HepG2 (cell line): ENCODE measurements at regions not wholly inside any gene's neighbourhood (a gene's known extent, or its start where the extent isn't known, plus 50 kb on each side); places are given as distances from the start of the nearest gene placed in this dataset.

Source experiments
- BCL3 ChIP-seq: sonication (generic); formaldehyde crosslinking; IDR thresholded peaks from 2 replicates; pipeline ENCODE4 v1.5.1; 2020; ENCODE audit warnings: mild to moderate bottlenecking, missing genetic modification reagents, moderate library complexity
- CEBPG ChIP-seq: IDR thresholded peaks from 2 replicates; pipeline ENCODE4 v1.6.1; 2016
- CENPX ChIP-seq: sonication (generic); formaldehyde crosslinking; IDR thresholded peaks from 2 replicates; pipeline ENCODE4 v1.9.0; 2021; ENCODE audit warnings: mild to moderate bottlenecking, missing genetic modification reagents, moderate library complexity
- DNMT1 ChIP-seq: sonication (generic); formaldehyde crosslinking; IDR thresholded peaks from 2 replicates; pipeline ENCODE4 v1.5.1; 2020; ENCODE audit warnings: mild to moderate bottlenecking, missing genetic modification reagents
- EZH2 ChIP-seq: conservative IDR thresholded peaks from 2 replicates; pipeline ENCODE4 v1.6.1; 2012; ENCODE audit warnings: mild to moderate bottlenecking, low read depth, low read length, moderate library complexity
- GPN1 ChIP-seq: sonication (generic); formaldehyde crosslinking; IDR thresholded peaks from 2 replicates; pipeline ENCODE4 v1.5.1; 2020; ENCODE audit warnings: missing genetic modification reagents, borderline replicate concordance
- JUND ChIP-seq: sonication (generic); formaldehyde crosslinking; IDR thresholded peaks from 2 replicates; pipeline ENCODE4 v1.8.0; 2022; ENCODE audit warnings: mild to moderate bottlenecking, missing genetic modification reagents
- MTF2 ChIP-seq: sonication (generic); formaldehyde crosslinking; IDR thresholded peaks from 2 replicates; pipeline ENCODE4 v1.5.0; 2020; ENCODE audit warnings: missing genetic modification reagents, borderline replicate concordance
- NFKB2 ChIP-seq: sonication (generic); formaldehyde crosslinking; IDR thresholded peaks from 2 replicates; pipeline ENCODE4 v1.4.0; 2020; ENCODE audit warnings: missing genetic modification reagents, borderline replicate concordance
- NR0B2 ChIP-seq: sonication (generic); formaldehyde crosslinking; IDR thresholded peaks from 2 replicates; pipeline ENCODE4 v1.4.0; 2020; ENCODE audit warnings: mild to moderate bottlenecking, missing genetic modification reagents
- PAWR ChIP-seq: sonication (generic); formaldehyde crosslinking; IDR thresholded peaks from 2 replicates; pipeline ENCODE4 v1.4.0; 2020; ENCODE audit warnings: missing genetic modification reagents, mild to moderate bottlenecking, borderline replicate concordance
- RCOR2 ChIP-seq: IDR thresholded peaks from 2 replicates; pipeline ENCODE4 v1.6.1; 2016; ENCODE audit warnings: missing biosample characterization, missing genetic modification reagents
- RXRB ChIP-seq: IDR thresholded peaks from 2 replicates; pipeline ENCODE4 v1.6.1; 2016; ENCODE audit warnings: borderline replicate concordance, missing genetic modification reagents, missing compliant biosample characterization
- SNAI1 ChIP-seq: sonication (generic); formaldehyde crosslinking; IDR thresholded peaks from 2 replicates; pipeline ENCODE4 v1.5.0; 2020; ENCODE audit warnings: mild to moderate bottlenecking, missing genetic modification reagents, borderline replicate concordance
- TAF15 ChIP-seq: fragments of 200-400 bp; formaldehyde crosslinking; IDR thresholded peaks from one replicate; pipeline ENCODE4 v1.6.1; 2018; ENCODE audit warnings: mild to moderate bottlenecking, low read depth, low read length; ENCODE audit not compliant: poor library complexity, severe bottlenecking
- ZBTB2 ChIP-seq: sonication (generic); formaldehyde crosslinking; IDR thresholded peaks from 2 replicates; pipeline ENCODE4 v1.8.0; 2022; ENCODE audit warnings: low read depth, missing genetic modification reagents
- ZBTB39 ChIP-seq: sonication (generic); formaldehyde crosslinking; IDR thresholded peaks from 2 replicates; pipeline ENCODE4 v1.5.0; 2020; ENCODE audit warnings: missing genetic modification reagents
- ZFP1 ChIP-seq: IDR thresholded peaks from 2 replicates; pipeline ENCODE4 v1.6.1; 2016
- ZFX ChIP-seq: sonication (generic); formaldehyde crosslinking; IDR thresholded peaks from 2 replicates; pipeline ENCODE4 v1.4.0; 2020; ENCODE audit warnings: mild to moderate bottlenecking, low read depth, missing genetic modification reagents, moderate library complexity
- ZKSCAN8 ChIP-seq: IDR thresholded peaks from 2 replicates; pipeline ENCODE4 v1.6.1; 2016; ENCODE audit warnings: borderline replicate concordance, missing genetic modification reagents, missing compliant biosample characterization
- ZNF34 ChIP-seq: sonication (generic); formaldehyde crosslinking; IDR thresholded peaks from 2 replicates; pipeline ENCODE4 v1.4.0; 2020; ENCODE audit warnings: mild to moderate bottlenecking, missing genetic modification reagents, borderline replicate concordance
- ZNF367 ChIP-seq: sonication (generic); formaldehyde crosslinking; IDR thresholded peaks from 2 replicates; pipeline ENCODE4 v1.4.0; 2020; ENCODE audit warnings: missing genetic modification reagents, borderline replicate concordance
- ZNF710 ChIP-seq: sonication (generic); formaldehyde crosslinking; IDR thresholded peaks from 2 replicates; pipeline ENCODE4 v1.5.0; 2020; ENCODE audit warnings: mild to moderate bottlenecking, missing genetic modification reagents, borderline replicate concordance

GRCh38 chr1:212558693-212559480 lies 49.7 kb upstream of the ATF3 start (continued):
- no peak; the same call in 1 of the 2 replicates for TF ChIP-seq ZBTB39 (CRISPR knock-in tag)
- TF ChIP-seq ZFX (CRISPR knock-in tag), result peak; percentile 43
- 0 out of 2 replicates have a peak, but pooled peaks have one; percentile 12 for TF ChIP-seq RXRB (CRISPR knock-in tag)
- no peak for TF ChIP-seq CENPX (CRISPR knock-in tag)
- TF ChIP-seq RCOR2 (CRISPR knock-in tag), result no peak
- peak; percentile 44; the same call in 1 of the 2 replicates for TF ChIP-seq CEBPG (CRISPR knock-in tag)
- TF ChIP-seq ZFP1, result no peak
- no peak for TF ChIP-seq ZBTB2 (CRISPR knock-in tag)
- no peak for TF ChIP-seq ZNF710
- TF ChIP-seq BCL3 (CRISPR knock-in tag), result peak; percentile 64
- no peak for TF ChIP-seq PAWR (CRISPR knock-in tag)
- no peak for TF ChIP-seq GPN1
- no peak for TF ChIP-seq ZNF34 (CRISPR knock-in tag)
- TF ChIP-seq ZKSCAN8 (CRISPR knock-in tag), result peak; percentile 86; the same call in 1 of the 2 replicates
- no peak for TF ChIP-seq ZNF367 (CRISPR knock-in tag)
- TF ChIP-seq EZH2, result no peak
- peak; percentile 88; the same call in 1 of the 2 replicates for TF ChIP-seq MTF2 (CRISPR knock-in tag)
- TF ChIP-seq TAF15, result no peak
- TF ChIP-seq DNMT1, result no peak
- TF ChIP-seq SNAI1, result no peak
- TF ChIP-seq NR0B2 (CRISPR knock-in tag), result no peak
- peak; percentile 20; the same call in 1 of the 2 replicates for TF ChIP-seq NFKB2 (CRISPR knock-in tag)
- TF ChIP-seq JUND, result peak; percentile 90
